Endothelial cell of umbilical vein (primary cell): ENCODE measurements at regions not wholly inside any gene's neighbourhood (a gene's known extent, or its start where the extent isn't known, plus 50 kb on each side); places are given as distances from the start of the nearest gene placed in this dataset.

Experiments
- BruUV-seq: library from RNA; stranded (reverse); fragments of 400-500 nt; replicated peaks from 2 replicates; lab custom pipeline; 2021; lab: Mats Ljungman, UMichigan
- CTCF ChIA-PET: fragments of 300-600, 350-600 bp; sonication (Branson Sonifier 250); formaldehyde crosslinking; loops from one replicate; lab custom pipeline; 2021; ENCODE audit warnings: antibody characterized with exemption, inconsistent platforms; lab: Charles Lee
- POLR2A ChIA-PET: fragments of 300-600, 350-600 bp; sonication (Branson Sonifier 250); formaldehyde crosslinking; loops from one replicate; lab custom pipeline; 2021; ENCODE audit warnings: antibody characterized with exemption, inconsistent platforms; lab: Charles Lee
- DNase-seq: peaks from one replicate; pipeline ENCODE4 v3.0.0-alpha.2; 2011; ENCODE audit warnings: low read depth, low spot score
- FAIRE-seq: peaks from 2 replicates; lab custom pipeline; 2011; peaks lifted over from hg19 to GRCh38; lab: Jason Lieb, UNC
- H2AFZ ChIP-seq: 2 replicates; pipeline ENCODE4 v1.6.0; 2012; ENCODE audit warnings: low read depth, low read length, control low read depth, inconsistent platforms
- H3K27ac ChIP-seq: 2 replicates; pipeline ENCODE4 v1.5.1; 2011; ENCODE audit warnings: low read depth, mild to moderate bottlenecking, control low read depth, low read length, moderate library complexity; ENCODE audit not compliant: insufficient read depth
- H3K27me3 ChIP-seq, 2 experiments: 2 replicates each; pipeline versions ENCODE4 v1.6.0 to v1.6.1; 2011; ENCODE audit warnings: low read length in 2 of 2, mixed read lengths in 1 of 2; ENCODE audit not compliant: control insufficient read depth in 2 of 2, insufficient read depth in 2 of 2
- H3K36me3 ChIP-seq, 2 experiments: 2 replicates in 1 of 2; 3 replicates in 1 of 2; pipeline ENCODE4 v1.5.1; 2011; ENCODE audit warnings: low read length in 2 of 2, mild to moderate bottlenecking in 1 of 2, moderate library complexity in 1 of 2; ENCODE audit not compliant: control insufficient read depth in 2 of 2, insufficient read depth in 2 of 2; ENCODE audit errors: extremely low read depth in 1 of 2
- H3K4me1 ChIP-seq: 3 replicates; pipeline ENCODE4 v1.5.1; 2011; ENCODE audit warnings: mild to moderate bottlenecking, low read length; ENCODE audit not compliant: control insufficient read depth, insufficient read depth; ENCODE audit errors: extremely low read depth
- H3K4me2 ChIP-seq: 2 replicates; pipeline ENCODE4 v1.6.1; 2011; ENCODE audit warnings: low read length, control low read depth, mixed read lengths; ENCODE audit not compliant: insufficient read depth
- H3K4me3 ChIP-seq, 3 experiments: fragments of 200-600 bp in 1 of 3; sonication (generic), shearing (Covaris generic) in 1 of 3; replicated peaks in 1 of 3; 2 replicates each; pipeline ENCODE4 v1.5.1; 2011 to 2016; ENCODE audit warnings: control low read depth in 3 of 3, low read length in 3 of 3, mild to moderate bottlenecking in 2 of 3, inconsistent platforms in 1 of 3, low read depth in 1 of 3, moderate library complexity in 1 of 3; ENCODE audit not compliant: insufficient read depth in 1 of 3
- H3K79me2 ChIP-seq: 2 replicates; pipeline ENCODE4 v1.6.0; 2012; ENCODE audit warnings: low read length, inconsistent platforms; ENCODE audit not compliant: control insufficient read depth, insufficient read depth
- H3K9ac ChIP-seq: replicated peaks from 2 replicates; pipeline ENCODE3; 2011; ENCODE audit warnings: low read length, control low read depth; ENCODE audit not compliant: insufficient read depth; ENCODE audit errors: extremely low read depth
- H3K9me1 ChIP-seq: replicated peaks from 3 replicates; pipeline ENCODE4 v1.6.0; 2011; ENCODE audit warnings: mild to moderate bottlenecking, low read length; ENCODE audit not compliant: control insufficient read depth, insufficient read depth; ENCODE audit errors: extremely low read depth
- H3K9me3 ChIP-seq: replicated peaks from 2 replicates; pipeline ENCODE4 v1.5.1; 2012; ENCODE audit warnings: low read length, inconsistent platforms; ENCODE audit not compliant: control insufficient read depth, insufficient read depth
- H4K20me1 ChIP-seq: replicated peaks from 2 replicates; pipeline ENCODE3; 2011; ENCODE audit warnings: mild to moderate bottlenecking, low read length; ENCODE audit not compliant: control insufficient read depth, insufficient read depth; ENCODE audit errors: extremely low read depth
- EZH2 ChIP-seq: IDR thresholded peaks from 2 replicates; pipeline ENCODE4 v1.6.1; 2012; ENCODE audit warnings: borderline replicate concordance, low read depth, mild to moderate bottlenecking, moderate library complexity, low read length, inconsistent platforms; ENCODE audit not compliant: severe bottlenecking
- FOS ChIP-seq: IDR thresholded peaks from 2 replicates; pipeline ENCODE4 v1.6.1; 2011; ENCODE audit warnings: mild to moderate bottlenecking, low read length, moderate library complexity, borderline replicate concordance; ENCODE audit not compliant: insufficient read depth
- GATA2 ChIP-seq: IDR thresholded peaks from 2 replicates; pipeline ENCODE4 v1.7.0; 2011; ENCODE audit warnings: low read depth, mild to moderate bottlenecking, moderate library complexity, mixed read lengths, low read length; ENCODE audit not compliant: insufficient read length, insufficient read depth
- JUN ChIP-seq: IDR thresholded peaks from 2 replicates; pipeline ENCODE4 v1.6.1; 2011; ENCODE audit warnings: borderline replicate concordance, low read depth; ENCODE audit not compliant: insufficient read length, insufficient read depth
- MAX ChIP-seq: IDR thresholded peaks from 2 replicates; pipeline ENCODE4 v1.6.1; 2011; ENCODE audit not compliant: insufficient read depth, insufficient read length
- MYC ChIP-seq: IDR thresholded peaks from one replicate; pipeline ENCODE4 v1.6.1; 2011; ENCODE audit warnings: mild to moderate bottlenecking, low read depth, low read length
- POLR2A ChIP-seq: IDR thresholded peaks from 2 replicates; pipeline ENCODE4 v1.6.1; 2012; ENCODE audit warnings: low read depth, mild to moderate bottlenecking, control low read depth, low read length
- POLR2AphosphoS5 ChIP-seq: IDR thresholded peaks from 2 replicates; pipeline ENCODE4 v1.6.1; 2012; ENCODE audit warnings: low read depth, mild to moderate bottlenecking, control low read depth, low read length, moderate library complexity; ENCODE audit not compliant: insufficient read depth
- dilution Hi-C: fragments of 300-500 bp; cut with MboI; formaldehyde crosslinking; loops from one replicate; pipeline ENCODE4 v1.15.0; 2019; ENCODE audit warnings: low sequenced_read_pairs; ENCODE audit not compliant: extremely low pct_ligation_motif_present
- intact Hi-C: fragments of 100-400 bp; cut with micrococcal nuclease; formaldehyde crosslinking; loops from one replicate; pipeline ENCODE4 v1.10.0; 2022
- TF ChIP-seq, protein P1 (sequence below), 2 donors: IDR thresholded peaks; 1 replicate in 1 of 2; 2 replicates in 1 of 2; pipeline ENCODE4 v1.5.1; 2011; ENCODE audit warnings: low read length in 2 of 2, mild to moderate bottlenecking in 2 of 2, moderate library complexity in 2 of 2, control low read depth in 1 of 2, inconsistent platforms in 1 of 2, low read depth in 1 of 2; ENCODE audit not compliant: insufficient read depth in 1 of 2; ENCODE audit errors: extremely low read depth in 1 of 2

GRCh38 chr7:110604206-110604605 is 486.7 kb upstream of the LRRN3 start:
- intact Hi-C loops, result no loop called here
- BruUV-seq, result no TSS peak
- POLR2A ChIA-PET, result no interaction called here

GRCh38 chr7:110604885-110605284 is 486.0 kb upstream of the LRRN3 start:
- no peak overlapping the region for H3K27ac ChIP-seq
- H3K36me3 ChIP-seq, result no peaks in the 10 kb centered on the region
- H3K4me2 ChIP-seq, result no peak overlapping the region
- no peak overlapping the region for H3K4me3 ChIP-seq
- H3K4me1 ChIP-seq, result no peaks in the 10 kb centered on the region
- FAIRE-seq (no peak), DNase-seq (no peak)
- no peaks in the 10 kb centered on the region for H3K9me1 ChIP-seq
- no TSS peak for BruUV-seq
- H3K9me3 ChIP-seq, result no peaks in the 10 kb centered on the region
- no peak overlapping the region for H3K9ac ChIP-seq
- H3K79me2 ChIP-seq, result no peaks in the 10 kb centered on the region
- CTCF ChIA-PET, result interaction anchor here (0.6 kb wide), 1 partner anchor 1999 kb away, joined by 5 read pairs; no protein-coding TSS in a partner anchor
- H3K27me3 ChIP-seq, result no peaks in the 10 kb centered on the region
- H4K20me1 ChIP-seq, result no peaks in the 10 kb centered on the region
- intact Hi-C loops (no loop called here), dilution Hi-C loops (no loop called here)
- no peak overlapping the region for H2AFZ ChIP-seq
- TF ChIP-seq POLR2A (no peak), POLR2AphosphoS5 (no peak), JUN (no peak), EZH2 (no peak), GATA2 (no peak), MYC (no peak), MAX (no peak), FOS (no peak)
- TF ChIP-seq, protein P1, sequence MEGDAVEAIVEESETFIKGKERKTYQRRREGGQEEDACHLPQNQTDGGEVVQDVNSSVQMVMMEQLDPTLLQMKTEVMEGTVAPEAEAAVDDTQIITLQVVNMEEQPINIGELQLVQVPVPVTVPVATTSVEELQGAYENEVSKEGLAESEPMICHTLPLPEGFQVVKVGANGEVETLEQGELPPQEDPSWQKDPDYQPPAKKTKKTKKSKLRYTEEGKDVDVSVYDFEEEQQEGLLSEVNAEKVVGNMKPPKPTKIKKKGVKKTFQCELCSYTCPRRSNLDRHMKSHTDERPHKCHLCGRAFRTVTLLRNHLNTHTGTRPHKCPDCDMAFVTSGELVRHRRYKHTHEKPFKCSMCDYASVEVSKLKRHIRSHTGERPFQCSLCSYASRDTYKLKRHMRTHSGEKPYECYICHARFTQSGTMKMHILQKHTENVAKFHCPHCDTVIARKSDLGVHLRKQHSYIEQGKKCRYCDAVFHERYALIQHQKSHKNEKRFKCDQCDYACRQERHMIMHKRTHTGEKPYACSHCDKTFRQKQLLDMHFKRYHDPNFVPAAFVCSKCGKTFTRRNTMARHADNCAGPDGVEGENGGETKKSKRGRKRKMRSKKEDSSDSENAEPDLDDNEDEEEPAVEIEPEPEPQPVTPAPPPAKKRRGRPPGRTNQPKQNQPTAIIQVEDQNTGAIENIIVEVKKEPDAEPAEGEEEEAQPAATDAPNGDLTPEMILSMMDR (IDR thresholded peaks at IDR 0.05; ENCODE audit: extremely low read depth in 1 of 2, insufficient read depth in 1 of 2, low read depth in 1 of 2, low read length in 2 of 2), result no peak
- POLR2A ChIA-PET, result no interaction called here

More at GRCh38 chr7:110604206-110604605, 486.7 kb upstream of the LRRN3 start:
- CTCF ChIA-PET, result no interaction called here
- H3K79me2 ChIP-seq, result no peaks in the 10 kb centered on the region
- no peak overlapping the region for H2AFZ ChIP-seq
- no peak overlapping the region for H3K4me3 ChIP-seq
- TF ChIP-seq JUN, result no peak
- no peak for TF ChIP-seq MYC
- TF ChIP-seq, protein P1 (IDR thresholded peaks at IDR 0.05; ENCODE audit: extremely low read depth in 1 of 2, insufficient read depth in 1 of 2, low read depth in 1 of 2, low read length in 2 of 2), result no peak
- TF ChIP-seq GATA2, result no peak
- no peak for TF ChIP-seq MAX
- no peak overlapping the region for H3K4me2 ChIP-seq
- no peak overlapping the region for H3K9ac ChIP-seq
- H4K20me1 ChIP-seq, result no peaks in the 10 kb centered on the region
- DNase-seq, result no peak
- no peaks in the 10 kb centered on the region for H3K4me1 ChIP-seq
- H3K36me3 ChIP-seq, result no peaks in the 10 kb centered on the region
- dilution Hi-C loops, result no loop called here
- H3K9me3 ChIP-seq, result no peaks in the 10 kb centered on the region
- no peak for FAIRE-seq
- no peak overlapping the region for H3K27ac ChIP-seq
- H3K9me1 ChIP-seq, result no peaks in the 10 kb centered on the region
- no peaks in the 10 kb centered on the region for H3K27me3 ChIP-seq
